Right lobe of liver (tissue), 6 donors: ENCODE measurements at regions not wholly inside any gene's neighbourhood (a gene's known extent, or its start where the extent isn't known, plus 50 kb on each side); places are given as distances from the start of the nearest gene placed in this dataset.

Source experiments
- ATAC-seq, 4 donors: fragments of 200-7000 bp; cut with Tn5 transposase; one replicate each; pipeline ENCODE4 v1.9.1; 2020; ENCODE audit warnings: mild to moderate bottlenecking in 4 of 4, moderate library complexity in 4 of 4
- DNase-seq, 3 donors: peaks; one replicate each; pipeline ENCODE4 v3.0.0-alpha.2; 2020
- H3K27ac ChIP-seq, 3 donors: fragments of 200-600 bp; one replicate each; pipeline ENCODE4 v1.8.0; 2022
- H3K27me3 ChIP-seq, 2 donors: fragments of 200-600 bp; one replicate each; pipeline ENCODE4 v1.8.0; 2022
- H3K36me3 ChIP-seq, 4 donors: fragments of 200-600 bp; sonication (generic) in 1 of 4; one replicate each; pipeline versions ENCODE4 v1.5.1 to v1.8.0; 2017 to 2022; ENCODE audit warnings: control low read depth in 1 of 4
- H3K4me1 ChIP-seq, 4 donors: fragments of 200-600 bp; sonication (generic) in 1 of 4; one replicate each; pipeline versions ENCODE4 v1.5.1 to v1.8.0; 2017 to 2022; ENCODE audit warnings: control low read depth in 1 of 4
- H3K4me3 ChIP-seq, 3 donors: fragments of 200-600 bp; one replicate each; pipeline ENCODE4 v1.8.0; 2022
- H3K9me3 ChIP-seq, 4 donors: fragments of 200-600 bp; sonication (generic) in 1 of 4; one replicate each; pipeline versions ENCODE4 v1.5.1 to v1.8.0; 2017 to 2022; ENCODE audit warnings: control low read depth in 1 of 4
- POLR2A ChIP-seq: fragments of 450-650 bp; IDR thresholded peaks from one replicate; pipeline ENCODE4 v1.6.1; 2017; ENCODE audit warnings: antibody characterized with exemption, mild to moderate bottlenecking
- WGBS: methylation state at CpG from one replicate; pipeline ENCODE4 v1.1.6; 2018; ENCODE audit warnings: low coverage, low lambda C conversion rate; ENCODE audit not compliant: insufficient coverage; ENCODE audit errors: missing lambda C conversion rate; 5-methylcytosine and 5-hydroxymethylcytosine counted together
- intact Hi-C, 2 donors: fragments of 100-400 bp; cut with DNase I; formaldehyde crosslinking; loops; one replicate each; pipeline versions ENCODE4 v1.11.2 to v1.14.1; 2022
- TF ChIP-seq, protein P1 (sequence below), 4 donors: fragments of 200-600 bp in 3 of 4; fragments of 450-650 bp in 1 of 4; IDR thresholded peaks; one replicate each; pipeline versions ENCODE4 v1.5.1 to v1.8.0; 2016 to 2022; ENCODE audit warnings: antibody characterized with exemption in 4 of 4, mild to moderate bottlenecking in 2 of 4
- donor health status: DM: no; HTN: yes; CAD: no.
- donor health status: DM: no; HTN: no; CAD: no.
- donor health status: DM: no; HTN: no; CAD: no.
- donor health status: DM: no; HTN: yes; CAD: no.
- donor health status: DM: no; HTN: yes; CAD: no.

DNA sequence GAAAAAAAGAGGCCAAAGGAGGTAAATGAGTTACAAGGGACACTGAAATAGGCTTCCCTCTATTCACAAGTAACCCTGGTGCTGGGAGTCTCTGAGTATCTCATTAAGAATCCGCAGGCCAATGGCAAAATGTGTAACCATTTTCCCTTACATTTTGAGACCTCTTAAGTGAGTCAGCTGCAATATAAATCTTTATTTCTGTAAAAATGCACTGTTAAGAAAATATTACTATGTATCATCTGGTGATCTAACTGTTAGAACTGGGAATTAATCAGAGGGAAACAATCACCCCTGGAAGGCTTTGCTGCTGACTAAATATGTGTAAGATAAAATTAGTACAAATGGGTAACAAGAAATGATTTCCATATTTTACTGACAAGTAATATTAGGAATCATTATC lies 483.1 kb upstream of the CHST9 start:
- TF ChIP-seq, protein P1, sequence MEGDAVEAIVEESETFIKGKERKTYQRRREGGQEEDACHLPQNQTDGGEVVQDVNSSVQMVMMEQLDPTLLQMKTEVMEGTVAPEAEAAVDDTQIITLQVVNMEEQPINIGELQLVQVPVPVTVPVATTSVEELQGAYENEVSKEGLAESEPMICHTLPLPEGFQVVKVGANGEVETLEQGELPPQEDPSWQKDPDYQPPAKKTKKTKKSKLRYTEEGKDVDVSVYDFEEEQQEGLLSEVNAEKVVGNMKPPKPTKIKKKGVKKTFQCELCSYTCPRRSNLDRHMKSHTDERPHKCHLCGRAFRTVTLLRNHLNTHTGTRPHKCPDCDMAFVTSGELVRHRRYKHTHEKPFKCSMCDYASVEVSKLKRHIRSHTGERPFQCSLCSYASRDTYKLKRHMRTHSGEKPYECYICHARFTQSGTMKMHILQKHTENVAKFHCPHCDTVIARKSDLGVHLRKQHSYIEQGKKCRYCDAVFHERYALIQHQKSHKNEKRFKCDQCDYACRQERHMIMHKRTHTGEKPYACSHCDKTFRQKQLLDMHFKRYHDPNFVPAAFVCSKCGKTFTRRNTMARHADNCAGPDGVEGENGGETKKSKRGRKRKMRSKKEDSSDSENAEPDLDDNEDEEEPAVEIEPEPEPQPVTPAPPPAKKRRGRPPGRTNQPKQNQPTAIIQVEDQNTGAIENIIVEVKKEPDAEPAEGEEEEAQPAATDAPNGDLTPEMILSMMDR (IDR thresholded peaks at IDR 0.05): no peak
- TF ChIP-seq POLR2A: no peak
- peaks cover 0 to 13% (median 3%) of the 10 kb centered on the region in 4 donors for H3K4me1 ChIP-seq
- WGBS: 88% methylated on average over 1 of the region's 1 CpG
- intact Hi-C loops: no loop called here
- ATAC-seq (no peak), DNase-seq (no peak)
- H3K9me3 ChIP-seq: no peaks in the 10 kb centered on the region
- H3K27ac ChIP-seq: no peak overlapping the region
- H3K36me3 ChIP-seq: no peaks in the 10 kb centered on the region
- H3K4me3 ChIP-seq: no peak overlapping the region
- no peaks in the 10 kb centered on the region for H3K27me3 ChIP-seq

DNA sequence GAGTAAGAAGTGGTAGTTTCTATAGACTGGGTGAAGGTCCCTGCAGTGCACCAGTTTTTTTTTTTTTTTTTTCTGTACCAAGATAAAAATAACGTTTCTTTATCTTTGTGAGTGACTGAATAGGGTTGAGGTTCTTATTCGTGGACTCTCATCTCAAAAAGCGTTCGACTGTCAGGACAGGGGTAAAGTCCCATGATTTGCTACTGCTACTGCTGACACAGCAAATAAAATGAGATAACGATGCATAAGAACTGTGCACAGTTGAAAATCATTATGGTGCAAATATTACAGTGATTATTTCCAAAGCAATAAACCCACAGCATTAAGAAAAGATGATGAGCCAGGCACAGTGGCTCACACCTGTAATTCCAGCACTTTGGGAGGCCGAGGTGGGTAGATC lies 482.0 kb upstream of the CHST9 start:
- ATAC-seq (peak; percentile 53 to 83 (median 80)), DNase-seq (no peak)
- Histone ChIP-seq H3K4me1 (peaks cover 0 to 24% (median 9%) of the 10 kb centered on the region in 4 donors), H3K27me3 (no peaks in the 10 kb centered on the region), H3K9me3 (no peaks in the 10 kb centered on the region), H3K36me3 (no peaks in the 10 kb centered on the region), H3K4me3 (no peak overlapping the region), H3K27ac (no peak overlapping the region)
- intact Hi-C loops: no loop called here
- TF ChIP-seq POLR2A: no peak
- TF ChIP-seq, protein P1 (IDR thresholded peaks at IDR 0.05): no peak
- WGBS: 33% methylated on average over 6 of the region's 6 CpGs

DNA sequence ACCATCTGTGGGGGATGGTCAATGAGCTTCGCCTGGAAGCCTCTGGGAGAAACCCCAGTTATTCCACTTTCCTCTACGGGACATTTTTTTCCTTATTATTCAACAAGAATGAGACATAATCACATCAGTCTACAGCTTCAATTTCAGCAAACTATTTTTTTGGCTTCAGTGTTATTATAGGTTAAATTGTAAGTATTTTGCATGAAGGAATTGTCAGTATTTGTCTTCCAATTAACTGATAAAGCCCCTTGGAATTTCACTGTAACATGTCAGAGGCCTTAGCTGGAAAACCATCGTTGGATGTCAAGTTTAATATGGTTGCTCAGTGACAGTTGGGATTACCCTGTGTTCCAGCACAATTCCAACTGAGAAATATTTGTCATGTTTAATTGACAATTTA lies 480.9 kb upstream of the CHST9 start:
- Histone ChIP-seq H3K4me3 (no peak overlapping the region), H3K27ac (no peak overlapping the region), H3K36me3 (no peaks in the 10 kb centered on the region), H3K4me1 (peaks cover 0 to 32% (median 11%) of the 10 kb centered on the region in 4 donors), H3K9me3 (no peaks in the 10 kb centered on the region), H3K27me3 (no peaks in the 10 kb centered on the region)
- DNase-seq (no peak), ATAC-seq (no peak)
- 75% methylated on average over 3 of the region's 3 CpGs for WGBS
- TF ChIP-seq, protein P1 (IDR thresholded peaks at IDR 0.05): no peak
- no peak for TF ChIP-seq POLR2A
- intact Hi-C loops: no loop called here

- TF ChIP-seq POLR2A: no peak
- TF ChIP-seq, protein P1 (IDR thresholded peaks at IDR 0.05): no peak
Measured at GRCh38 chr18:27665264-27665799, 480.2 kb upstream of the CHST9 start.

GRCh38 chr18:27662949-27663348 lies 477.8 kb upstream of the CHST9 start:
- ATAC-seq: no peak
- H3K4me3 ChIP-seq: no peak overlapping the region
- no peaks in the 10 kb centered on the region for H3K36me3 ChIP-seq
- intact Hi-C loops: no loop called here
- no peaks in the 10 kb centered on the region for H3K9me3 ChIP-seq
- H3K27me3 ChIP-seq: no peaks in the 10 kb centered on the region
- WGBS: 82% methylated on average over 4 of the region's 4 CpGs
- H3K4me1 ChIP-seq: peaks cover 0 to 35% (median 11%) of the 10 kb centered on the region in 4 donors
- no peak for DNase-seq
- H3K27ac ChIP-seq: no peak overlapping the region
- TF ChIP-seq, protein P1 (IDR thresholded peaks at IDR 0.05): no peak
- no peak for TF ChIP-seq POLR2A

More at GRCh38 chr18:27665264-27665799, 480.2 kb upstream of the CHST9 start:
- DNase-seq: no peak
- no peak overlapping the region for H3K27ac ChIP-seq
- WGBS: 58% methylated on average over 5 of the region's 5 CpGs
- no peaks in the 10 kb centered on the region for H3K36me3 ChIP-seq
- intact Hi-C loops: no loop called here
- H3K27me3 ChIP-seq: no peaks in the 10 kb centered on the region
- no peak for ATAC-seq
- peaks cover 0 to 35% (median 11%) of the 10 kb centered on the region in 4 donors for H3K4me1 ChIP-seq
- H3K9me3 ChIP-seq: no peaks in the 10 kb centered on the region
- no peak overlapping the region for H3K4me3 ChIP-seq
